ENCODE measurements at regions not wholly inside any gene's neighbourhood (a gene's known extent, or its start where the extent isn't known, plus 50 kb on each side); places are given as distances from the start of the nearest gene placed in this dataset.

DNA sequence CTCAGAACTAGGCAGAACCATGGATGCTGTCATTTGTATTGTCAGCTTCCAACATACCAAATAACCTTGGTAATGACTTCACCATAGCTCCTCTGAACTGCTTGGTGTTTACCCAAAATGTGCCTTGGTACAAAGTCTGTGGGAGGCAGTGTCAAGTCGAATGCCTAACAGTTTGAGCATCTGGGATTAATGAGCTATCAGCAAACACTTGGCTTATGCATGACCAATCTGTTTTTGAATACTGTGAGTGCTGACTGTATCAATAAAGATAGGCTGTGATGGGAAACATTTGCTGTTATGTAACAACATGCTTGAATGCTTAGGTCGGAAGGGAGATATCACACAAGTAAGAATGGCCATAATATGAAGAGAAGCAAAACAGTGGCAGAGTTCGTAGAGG, 455.4 kb downstream of the CMPK2 start:
- TF ChIP-seq, protein P1, sequence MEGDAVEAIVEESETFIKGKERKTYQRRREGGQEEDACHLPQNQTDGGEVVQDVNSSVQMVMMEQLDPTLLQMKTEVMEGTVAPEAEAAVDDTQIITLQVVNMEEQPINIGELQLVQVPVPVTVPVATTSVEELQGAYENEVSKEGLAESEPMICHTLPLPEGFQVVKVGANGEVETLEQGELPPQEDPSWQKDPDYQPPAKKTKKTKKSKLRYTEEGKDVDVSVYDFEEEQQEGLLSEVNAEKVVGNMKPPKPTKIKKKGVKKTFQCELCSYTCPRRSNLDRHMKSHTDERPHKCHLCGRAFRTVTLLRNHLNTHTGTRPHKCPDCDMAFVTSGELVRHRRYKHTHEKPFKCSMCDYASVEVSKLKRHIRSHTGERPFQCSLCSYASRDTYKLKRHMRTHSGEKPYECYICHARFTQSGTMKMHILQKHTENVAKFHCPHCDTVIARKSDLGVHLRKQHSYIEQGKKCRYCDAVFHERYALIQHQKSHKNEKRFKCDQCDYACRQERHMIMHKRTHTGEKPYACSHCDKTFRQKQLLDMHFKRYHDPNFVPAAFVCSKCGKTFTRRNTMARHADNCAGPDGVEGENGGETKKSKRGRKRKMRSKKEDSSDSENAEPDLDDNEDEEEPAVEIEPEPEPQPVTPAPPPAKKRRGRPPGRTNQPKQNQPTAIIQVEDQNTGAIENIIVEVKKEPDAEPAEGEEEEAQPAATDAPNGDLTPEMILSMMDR (IDR thresholded peaks at IDR 0.05 in 4 of 5, conservative IDR thresholded peaks at IDR 0.05 in 1 of 5) = no peak
- no peak for TF ChIP-seq POLR2A (IDR thresholded peaks at IDR 0.05)
- H3K9me3 ChIP-seq = no peaks in the 10 kb centered on the region
- H3K36me3 ChIP-seq = no peaks in the 10 kb centered on the region
- in situ Hi-C loops (cut with MboI; ENCODE audit: low sequenced_read_pairs in 4 of 4) (no loop called here), intact Hi-C loops (cut with DNase I; ENCODE audit: low total_unique reads) (no loop called here)
- no peaks in the 10 kb centered on the region for H3K4me1 ChIP-seq
- H3K4me3 ChIP-seq = no peak overlapping the region
- no peaks in the 10 kb centered on the region for H3K27me3 ChIP-seq
- DNase-seq (no peak), ATAC-seq (no peak)
- H3K27ac ChIP-seq = no peak overlapping the region

DNA sequence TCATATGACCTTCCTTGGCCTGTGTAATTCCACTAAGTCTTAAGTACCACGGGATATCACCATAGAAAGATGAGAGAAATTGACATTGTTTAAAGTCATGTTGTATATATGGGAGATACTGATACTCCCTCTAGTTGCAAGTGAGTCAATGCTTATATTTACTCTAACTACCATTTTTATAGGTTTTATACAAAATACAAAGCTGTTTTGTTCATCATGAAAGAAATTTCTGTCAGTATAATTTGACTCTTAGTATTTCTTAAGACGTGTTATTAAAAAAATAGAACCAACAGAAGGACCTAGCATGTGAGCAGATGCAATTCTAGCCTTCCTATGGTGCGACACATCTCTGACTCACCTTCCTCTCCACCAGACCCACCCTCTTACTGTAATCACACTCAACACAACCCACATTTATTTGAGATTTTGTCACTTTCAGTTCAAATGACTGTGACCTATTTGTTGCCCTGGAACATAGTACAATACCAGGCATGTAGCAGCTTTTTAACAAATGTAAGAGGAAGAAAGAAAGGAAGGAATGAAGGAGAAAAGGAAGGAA, 453.1 kb downstream of the CMPK2 start:
- no peak for ATAC-seq
- Histone ChIP-seq H3K27me3 (no peaks in the 10 kb centered on the region), H3K4me3 (no peak overlapping the region), H3K4me1 (no peaks in the 10 kb centered on the region), H3K9me3 (no peaks in the 10 kb centered on the region), H3K36me3 (no peaks in the 10 kb centered on the region), H3K27ac (no peak overlapping the region)
- intact Hi-C loops (cut with DNase I; ENCODE audit: low total_unique reads) (no loop called here), in situ Hi-C loops (cut with MboI; ENCODE audit: low sequenced_read_pairs in 4 of 4) (no loop called here)
- no peak for DNase-seq
- TF ChIP-seq, protein P1 (IDR thresholded peaks at IDR 0.05 in 4 of 5, conservative IDR thresholded peaks at IDR 0.05 in 1 of 5) = no peak
- TF ChIP-seq POLR2A (IDR thresholded peaks at IDR 0.05) = no peak

DNA sequence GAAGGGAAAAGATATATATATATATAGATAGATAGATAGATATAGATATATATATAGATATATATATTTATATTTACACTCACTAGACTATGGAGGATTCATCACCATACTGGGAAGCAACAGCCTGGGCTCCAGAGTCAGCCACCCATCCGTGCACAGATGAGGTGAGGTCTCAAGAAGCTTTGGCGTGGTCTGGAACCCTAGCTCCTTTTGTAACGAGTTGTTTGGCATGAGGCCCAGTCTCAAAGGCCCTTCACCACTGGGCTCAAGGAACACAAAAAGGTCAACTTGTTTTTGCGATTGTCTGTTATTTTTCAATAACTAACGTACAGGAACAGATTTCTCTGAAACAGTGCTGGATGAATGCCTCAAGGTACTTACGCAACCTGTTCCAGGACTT, 448.7 kb downstream of the CMPK2 start:
- Histone ChIP-seq H3K4me1 (no peaks in the 10 kb centered on the region), H3K27ac (no peak overlapping the region), H3K4me3 (no peak overlapping the region), H3K27me3 (no peaks in the 10 kb centered on the region), H3K36me3 (no peaks in the 10 kb centered on the region), H3K9me3 (no peaks in the 10 kb centered on the region)
- in situ Hi-C loops (cut with MboI; ENCODE audit: low sequenced_read_pairs in 4 of 4) (no loop called here), intact Hi-C loops (cut with DNase I; ENCODE audit: low total_unique reads) (no loop called here)
- DNase-seq = no peak
- ATAC-seq = no peak
- TF ChIP-seq POLR2A (IDR thresholded peaks at IDR 0.05) = no peak
- TF ChIP-seq, protein P1 (IDR thresholded peaks at IDR 0.05 in 4 of 5, conservative IDR thresholded peaks at IDR 0.05 in 1 of 5) = no peak

DNA sequence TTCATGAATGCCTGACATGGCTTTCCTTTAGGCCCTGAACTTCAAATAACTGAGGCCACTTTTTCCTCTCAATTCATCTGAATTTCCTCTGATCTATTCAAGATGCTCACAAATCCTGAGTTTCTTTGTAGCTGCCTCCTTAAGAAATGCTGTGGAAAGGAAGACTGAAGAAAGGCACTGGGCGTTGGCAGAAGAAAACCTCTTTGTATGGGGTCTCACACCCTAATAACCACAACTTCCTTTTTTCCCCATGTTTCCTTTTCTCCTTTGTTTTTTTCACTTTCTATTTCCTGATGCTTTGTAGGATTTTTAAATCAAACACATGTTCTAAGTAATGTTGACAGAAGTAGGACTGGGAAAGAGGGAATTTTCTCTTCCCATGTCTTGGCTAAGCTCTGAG, 447.4 kb downstream of the CMPK2 start:
- no peak overlapping the region for H3K4me3 ChIP-seq
- in situ Hi-C loops (cut with MboI; ENCODE audit: low sequenced_read_pairs in 4 of 4) (no loop called here), intact Hi-C loops (cut with DNase I; ENCODE audit: low total_unique reads) (no loop called here)
- H3K4me1 ChIP-seq = no peaks in the 10 kb centered on the region
- ATAC-seq (no peak), DNase-seq (no peak)
- no peak for TF ChIP-seq POLR2A (IDR thresholded peaks at IDR 0.05)
- TF ChIP-seq, protein P1 (IDR thresholded peaks at IDR 0.05 in 4 of 5, conservative IDR thresholded peaks at IDR 0.05 in 1 of 5) = no peak
- no peak overlapping the region for H3K27ac ChIP-seq
- H3K9me3 ChIP-seq = no peaks in the 10 kb centered on the region
- no peaks in the 10 kb centered on the region for H3K36me3 ChIP-seq
- no peaks in the 10 kb centered on the region for H3K27me3 ChIP-seq

DNA sequence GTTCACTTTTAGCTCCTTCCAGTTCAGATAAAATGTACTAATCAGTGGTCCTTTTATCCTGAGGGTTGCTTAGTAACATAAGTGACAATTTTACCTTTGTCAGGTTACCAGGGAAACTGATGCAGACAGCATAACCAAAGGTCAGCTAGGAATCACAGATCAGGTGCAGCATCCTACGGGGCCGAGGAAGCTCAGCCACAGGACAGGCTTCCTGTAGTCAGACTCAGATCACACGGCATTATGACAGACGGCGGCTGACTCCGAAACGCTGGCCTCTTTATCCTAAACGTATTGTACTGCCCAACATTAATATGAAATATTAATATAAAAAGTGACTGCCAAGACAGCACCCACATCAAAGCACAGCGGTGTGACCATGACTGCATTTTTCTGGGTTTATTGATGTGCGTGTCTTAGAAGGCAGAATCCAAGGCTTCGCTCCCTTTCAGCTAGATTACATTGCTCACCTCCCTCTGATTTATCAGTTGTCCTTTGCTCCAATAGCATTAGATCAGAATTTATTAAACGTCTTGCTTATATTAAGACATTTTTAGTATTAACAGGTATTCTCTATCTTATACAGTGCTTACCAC, 444.5 kb downstream of the CMPK2 start:
- in situ Hi-C loops (cut with MboI; ENCODE audit: low sequenced_read_pairs in 4 of 4) = no loop called here

More for the DNA sequence above, 444.5 kb downstream of the CMPK2 start:
- H3K36me3 ChIP-seq = no peaks in the 10 kb centered on the region
- DNase-seq (no peak), ATAC-seq (no peak)
- intact Hi-C loops (cut with DNase I; ENCODE audit: low total_unique reads) = no loop called here
- H3K27me3 ChIP-seq = no peaks in the 10 kb centered on the region
- no peak overlapping the region for H3K4me3 ChIP-seq
- H3K27ac ChIP-seq = no peak overlapping the region
- TF ChIP-seq, protein P1 (IDR thresholded peaks at IDR 0.05 in 4 of 5, conservative IDR thresholded peaks at IDR 0.05 in 1 of 5) = no peak
- TF ChIP-seq POLR2A (IDR thresholded peaks at IDR 0.05) = no peak
- H3K4me1 ChIP-seq = no peaks in the 10 kb centered on the region
- H3K9me3 ChIP-seq = no peaks in the 10 kb centered on the region

All from gastrocnemius medialis (tissue), 4 donors.